ENCODE measurements at regions not wholly inside any gene's neighbourhood (a gene's known extent, or its start where the extent isn't known, plus 50 kb on each side); places are given as distances from the start of the nearest gene placed in this dataset.

DNA sequence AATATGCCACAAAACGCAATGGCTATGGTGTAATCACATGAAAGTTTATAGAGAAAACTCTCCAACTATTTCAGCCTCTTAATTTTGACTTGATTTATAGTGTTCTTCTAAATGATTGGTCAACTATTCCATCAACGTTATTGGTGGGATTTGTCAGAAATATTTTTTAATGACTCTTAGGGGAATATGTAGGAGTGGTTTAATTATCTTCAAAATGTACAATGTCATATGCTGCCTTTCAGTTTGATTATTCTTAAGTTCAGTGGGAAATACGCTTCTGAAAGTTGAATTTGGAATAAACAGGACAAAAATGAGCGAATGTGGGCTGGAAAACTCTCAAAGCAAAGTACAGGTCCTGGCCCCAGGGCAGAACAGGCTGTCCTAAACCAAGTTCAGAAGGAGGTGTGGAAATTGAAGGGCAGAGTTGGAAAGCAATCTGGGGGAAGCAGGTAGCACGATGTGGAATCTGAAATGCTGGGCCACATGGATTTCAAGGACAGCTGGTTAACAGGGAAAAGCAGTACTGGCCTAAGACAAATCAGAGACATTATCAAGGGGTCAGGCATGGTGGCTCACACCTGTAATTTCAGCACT lies 60.8 kb upstream of the MYCBP2 start:
- Histone ChIP-seq H3K27me3 (ENCODE audit: control insufficient read depth in 2 of 2, insufficient read depth in 2 of 2, low read length in 2 of 2) (no peaks in the 10 kb centered on the region), H3K4me2 (ENCODE audit: insufficient read depth, low read length) (no peak overlapping the region), H4K20me1 (replicated peaks; ENCODE audit: control insufficient read depth, insufficient read depth, low read length) (no peaks in the 10 kb centered on the region), H3K27ac (ENCODE audit: extremely low read depth, low read depth, low read length) (no peak overlapping the region), H2AFZ (ENCODE audit: low read depth, low read length) (no peak overlapping the region), H3K79me2 (ENCODE audit: control insufficient read depth, insufficient read depth, low read length) (no peaks in the 10 kb centered on the region), H3K36me3 (ENCODE audit: control insufficient read depth, insufficient read depth, low read length) (no peaks in the 10 kb centered on the region), H3K4me1 (replicated peaks in 1 of 2; ENCODE audit: control insufficient read depth in 2 of 2, insufficient read depth in 2 of 2, low read length in 2 of 2) (no peaks in the 10 kb centered on the region), H3K9me3 (replicated peaks; ENCODE audit: control insufficient read depth, insufficient read depth, low read depth, low read length) (no peaks in the 10 kb centered on the region), H3K9me1 (ENCODE audit: control insufficient read depth, insufficient read depth, low read length) (no peaks in the 10 kb centered on the region), H3K4me3 (no peak overlapping the region), H3K9ac (ENCODE audit: insufficient read depth in 1 of 2, low read depth in 2 of 2, low read length in 2 of 2) (no peak overlapping the region)
- in situ Hi-C loops (cut with MboI) (no loop called here), intact Hi-C loops (cut with micrococcal nuclease) (no loop called here)
- POLR2A ChIA-PET = no interaction called here
- BruUV-seq (replicated peaks) = no TSS peak
- ATAC-seq = no peak
- DNase-seq (ENCODE audit: extremely low read depth in 1 of 4, low spot score in 3 of 4) = no peak
- WGBS (ENCODE audit: insufficient coverage, low coverage, missing lambda C conversion rate) = 3% methylated on average over 5 of the region's 5 CpGs
- CTCF ChIA-PET (ENCODE audit: low intra/inter-chr PET ratio) = no interaction called here
- FAIRE-seq = no peak
- TF ChIP-seq FOXA1 (IDR thresholded peaks at IDR 0.05; ENCODE audit: borderline replicate concordance) = no peak
- TF ChIP-seq, protein P1, sequence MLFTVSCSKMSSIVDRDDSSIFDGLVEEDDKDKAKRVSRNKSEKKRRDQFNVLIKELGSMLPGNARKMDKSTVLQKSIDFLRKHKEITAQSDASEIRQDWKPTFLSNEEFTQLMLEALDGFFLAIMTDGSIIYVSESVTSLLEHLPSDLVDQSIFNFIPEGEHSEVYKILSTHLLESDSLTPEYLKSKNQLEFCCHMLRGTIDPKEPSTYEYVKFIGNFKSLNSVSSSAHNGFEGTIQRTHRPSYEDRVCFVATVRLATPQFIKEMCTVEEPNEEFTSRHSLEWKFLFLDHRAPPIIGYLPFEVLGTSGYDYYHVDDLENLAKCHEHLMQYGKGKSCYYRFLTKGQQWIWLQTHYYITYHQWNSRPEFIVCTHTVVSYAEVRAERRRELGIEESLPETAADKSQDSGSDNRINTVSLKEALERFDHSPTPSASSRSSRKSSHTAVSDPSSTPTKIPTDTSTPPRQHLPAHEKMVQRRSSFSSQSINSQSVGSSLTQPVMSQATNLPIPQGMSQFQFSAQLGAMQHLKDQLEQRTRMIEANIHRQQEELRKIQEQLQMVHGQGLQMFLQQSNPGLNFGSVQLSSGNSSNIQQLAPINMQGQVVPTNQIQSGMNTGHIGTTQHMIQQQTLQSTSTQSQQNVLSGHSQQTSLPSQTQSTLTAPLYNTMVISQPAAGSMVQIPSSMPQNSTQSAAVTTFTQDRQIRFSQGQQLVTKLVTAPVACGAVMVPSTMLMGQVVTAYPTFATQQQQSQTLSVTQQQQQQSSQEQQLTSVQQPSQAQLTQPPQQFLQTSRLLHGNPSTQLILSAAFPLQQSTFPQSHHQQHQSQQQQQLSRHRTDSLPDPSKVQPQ (CRISPR knock-in tag; IDR thresholded peaks at IDR 0.05; ENCODE audit: borderline replicate concordance) = no peak
- no peak for TF ChIP-seq ZC3H8 (IDR thresholded peaks at IDR 0.05)
- TF ChIP-seq ZKSCAN1 (IDR thresholded peaks at IDR 0.05; ENCODE audit: low read depth, low read length) = no peak
- TF ChIP-seq, protein P2, sequence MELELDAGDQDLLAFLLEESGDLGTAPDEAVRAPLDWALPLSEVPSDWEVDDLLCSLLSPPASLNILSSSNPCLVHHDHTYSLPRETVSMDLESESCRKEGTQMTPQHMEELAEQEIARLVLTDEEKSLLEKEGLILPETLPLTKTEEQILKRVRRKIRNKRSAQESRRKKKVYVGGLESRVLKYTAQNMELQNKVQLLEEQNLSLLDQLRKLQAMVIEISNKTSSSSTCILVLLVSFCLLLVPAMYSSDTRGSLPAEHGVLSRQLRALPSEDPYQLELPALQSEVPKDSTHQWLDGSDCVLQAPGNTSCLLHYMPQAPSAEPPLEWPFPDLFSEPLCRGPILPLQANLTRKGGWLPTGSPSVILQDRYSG (tag; conservative IDR thresholded peaks at IDR 0.05; ENCODE audit: low read depth) = no peak
- TF ChIP-seq NR1H2 (CRISPR knock-in tag; IDR thresholded peaks at IDR 0.05) = no peak
- no peak for TF ChIP-seq GTF2E2 (tag; IDR thresholded peaks at IDR 0.05)
- TF ChIP-seq YY1 (IDR thresholded peaks at IDR 0.05; ENCODE audit: borderline replicate concordance in 1 of 3, control insufficient read depth in 1 of 3, extremely low read depth in 1 of 3, insufficient read depth in 3 of 3, insufficient read length in 1 of 3, insufficient replicate concordance in 2 of 3, low read depth in 1 of 3, low read length in 2 of 3) = no peak
- no peak for TF ChIP-seq ZBTB8A (IDR thresholded peaks at IDR 0.05; ENCODE audit: partially characterized antibody)
- no peak for TF ChIP-seq POLR2A (conservative IDR thresholded peaks at IDR 0.05)

All from K562 (cell line).